PC-3 (cell line): ENCODE measurements at regions not wholly inside any gene's neighbourhood (a gene's known extent, or its start where the extent isn't known, plus 50 kb on each side); places are given as distances from the start of the nearest gene placed in this dataset.

Source experiments
- ATAC-seq: fragments of 200-7000 bp; cut with Tn5 transposase; 2 replicates; pipeline ENCODE4 v1.9.1; 2020; ENCODE audit warnings: mild to moderate bottlenecking, moderate library complexity
- BruUV-seq: library from RNA; stranded (reverse); fragments of 400-500 nt; replicated peaks from 2 replicates; lab custom pipeline; 2021; lab: Mats Ljungman, UMichigan
- CTCF ChIA-PET: fragments of 300-600 bp; sonication (Branson Sonifier 250); formaldehyde crosslinking; loops from one replicate; lab custom pipeline; 2022; ENCODE audit warnings: antibody characterized with exemption; lab: Charles Lee
- POLR2A ChIA-PET: fragments of 300-600 bp; sonication (Branson Sonifier 250); formaldehyde crosslinking; loops from one replicate; lab custom pipeline; 2022; ENCODE audit warnings: antibody characterized with exemption; ENCODE audit not compliant: unreplicated experiment; lab: Charles Lee
- DNase-seq: peaks from one replicate; pipeline ENCODE4 v3.0.0-alpha.2; 2015
- H2AFZ ChIP-seq: fragments of 300-600 bp; sonication (generic); 2 replicates; pipeline ENCODE4 v1.6.0; 2016; ENCODE audit warnings: antibody characterized with exemption, low read length
- H3F3A ChIP-seq: fragments of 300-600 bp; sonication (generic); one replicate; pipeline ENCODE4 v1.6.0; 2017; ENCODE audit warnings: antibody characterized with exemption, low read length, control low read depth, mild to moderate bottlenecking; ENCODE audit not compliant: unreplicated experiment
- H3K27ac ChIP-seq: fragments of 300-600 bp; sonication (generic); 2 replicates; pipeline ENCODE4 v1.5.1; 2016; ENCODE audit warnings: mild to moderate bottlenecking, low read length
- H3K27me3 ChIP-seq: fragments of 300-600 bp; sonication (generic); 2 replicates; pipeline ENCODE4 v1.6.1; 2016; ENCODE audit warnings: low read length, mixed read lengths
- H3K36me3 ChIP-seq: fragments of 300-600 bp; sonication (generic); 2 replicates; pipeline ENCODE4 v1.6.1; 2016; ENCODE audit warnings: low read depth, mixed run types, low read length, mixed read lengths
- H3K4me1 ChIP-seq: fragments of 300-600 bp; sonication (generic); 2 replicates; pipeline ENCODE4 v1.5.1; 2016; ENCODE audit warnings: low read length; ENCODE audit not compliant: insufficient read depth
- H3K4me2 ChIP-seq: fragments of 300-600 bp; sonication (generic); 2 replicates; pipeline ENCODE4 v1.6.0; 2016; ENCODE audit warnings: low read length
- H3K4me3 ChIP-seq: fragments of 300-600 bp; sonication (generic); 2 replicates; pipeline ENCODE4 v1.5.1; 2016; ENCODE audit warnings: mild to moderate bottlenecking, low read length, mixed read lengths
- H3K79me2 ChIP-seq: fragments of 300-600 bp; sonication (generic); 2 replicates; pipeline ENCODE4 v1.6.1; 2017; ENCODE audit warnings: low read length, mixed read lengths
- H3K9ac ChIP-seq: fragments of 300-600 bp; sonication (generic); 2 replicates; pipeline ENCODE4 v1.6.0; 2016; ENCODE audit warnings: mild to moderate bottlenecking, low read length
- H3K9me2 ChIP-seq: fragments of 300-600 bp; sonication (generic); replicated peaks from 2 replicates; pipeline ENCODE4 v1.6.1; 2016; ENCODE audit warnings: mixed run types, low read length, mixed read lengths
- H3K9me3 ChIP-seq: fragments of 300-600 bp; sonication (generic); 2 replicates; pipeline ENCODE4 v1.6.1; 2016; ENCODE audit warnings: low read length, mixed read lengths
- H4K20me1 ChIP-seq: fragments of 300-600 bp; sonication (generic); 2 replicates; pipeline ENCODE4 v1.6.1; 2016; ENCODE audit warnings: low read length, mixed read lengths
- CTCF ChIP-seq: fragments of 300-600 bp; sonication (generic); conservative IDR thresholded peaks from 2 replicates; pipeline ENCODE4 v1.5.1; 2017; ENCODE audit warnings: antibody characterized with exemption, low read depth, mild to moderate bottlenecking, low read length
- EZH2 ChIP-seq: fragments of 300-600 bp; sonication (generic); IDR thresholded peaks from one replicate; pipeline ENCODE4 v1.6.1; 2017; ENCODE audit warnings: antibody characterized with exemption, mild to moderate bottlenecking, low read length; ENCODE audit not compliant: unreplicated experiment
- EZH2phosphoT487 ChIP-seq: fragments of 300-600 bp; sonication (generic); IDR thresholded peaks from 2 replicates; pipeline ENCODE4 v1.6.1; 2018; ENCODE audit warnings: mild to moderate bottlenecking, antibody characterized with exemption, low read length, borderline replicate concordance
- intact Hi-C: fragments of 100-400 bp; cut with micrococcal nuclease; formaldehyde crosslinking; loops from 2 replicates; pipeline ENCODE4 v1.9.0; 2023

- H4K20me1 ChIP-seq, result no peaks in the 10 kb centered on the region
- peaks cover 21% of the 10 kb centered on the region for H3K4me1 ChIP-seq
- H2AFZ ChIP-seq, result no peak overlapping the region
- TF ChIP-seq CTCF (no peak), EZH2phosphoT487 (no peak), EZH2 (no peak)
- no peak overlapping the region for H3K4me2 ChIP-seq
- no peak overlapping the region for H3K9ac ChIP-seq
- ChIA-PET CTCF (no interaction called here), POLR2A (interaction anchor here (0.6 kb wide), 1 partner anchor 1335 kb away, joined by 7 read pairs; no protein-coding TSS in a partner anchor)
- H3K27ac ChIP-seq, result no peak overlapping the region
- H3K9me3 ChIP-seq, result no peaks in the 10 kb centered on the region
- no TSS peak for BruUV-seq
- no peaks in the 10 kb centered on the region for H3F3A ChIP-seq
- intact Hi-C loops, result no loop called here
- H3K27me3 ChIP-seq, result no peaks in the 10 kb centered on the region
- no peak for ATAC-seq
- no peaks in the 10 kb centered on the region for H3K79me2 ChIP-seq
- H3K36me3 ChIP-seq, result no peaks in the 10 kb centered on the region
- H3K9me2 ChIP-seq, result no peaks in the 10 kb centered on the region
- DNase-seq, result no peak
- H3K4me3 ChIP-seq, result no peak overlapping the region
Measured at GRCh38 chr9:107216329-107216728, 66.8 kb upstream of the RAD23B start.

- no peak overlapping the region for H2AFZ ChIP-seq
- H3K36me3 ChIP-seq, result no peaks in the 10 kb centered on the region
- POLR2A ChIA-PET, result no interaction called here
- no peaks in the 10 kb centered on the region for H3K9me2 ChIP-seq
- H3K27me3 ChIP-seq, result no peaks in the 10 kb centered on the region
- DNase-seq (no peak), ATAC-seq (no peak)
- no peaks in the 10 kb centered on the region for H3K79me2 ChIP-seq
- no peak for TF ChIP-seq CTCF
- no peak for TF ChIP-seq EZH2phosphoT487
- no peak for TF ChIP-seq EZH2
- H3K27ac ChIP-seq, result no peak overlapping the region
- H4K20me1 ChIP-seq, result no peaks in the 10 kb centered on the region
- no peak overlapping the region for H3K4me2 ChIP-seq
- H3K9me3 ChIP-seq, result no peaks in the 10 kb centered on the region
- H3K9ac ChIP-seq, result no peak overlapping the region
- no peaks in the 10 kb centered on the region for H3F3A ChIP-seq
- no peak overlapping the region for H3K4me3 ChIP-seq
- CTCF ChIA-PET, result no interaction called here
- intact Hi-C loops, result no loop called here
- peaks cover 10% of the 10 kb centered on the region for H3K4me1 ChIP-seq
- BruUV-seq, result no TSS peak
Measured at GRCh38 chr9:107218829-107219485, 64.1 kb upstream of the RAD23B start.

GRCh38 chr9:107219486-107220077 lies 63.5 kb upstream of the RAD23B start:
- ChIA-PET CTCF (no interaction called here), POLR2A (no interaction called here)
- DNase-seq, result no peak
- H3K4me1 ChIP-seq, result peaks cover 13% of the 10 kb centered on the region
- BruUV-seq, result no TSS peak
- ATAC-seq, result no peak
- no peaks in the 10 kb centered on the region for H3K36me3 ChIP-seq
- H3K27ac ChIP-seq, result no peak overlapping the region
- H3K4me2 ChIP-seq, result no peak overlapping the region
- H3K9me2 ChIP-seq, result no peaks in the 10 kb centered on the region
- intact Hi-C loops, result no loop called here
- no peak overlapping the region for H3K9ac ChIP-seq
- no peaks in the 10 kb centered on the region for H3K27me3 ChIP-seq
- no peak for TF ChIP-seq EZH2phosphoT487
- no peak for TF ChIP-seq CTCF
- TF ChIP-seq EZH2, result no peak
- H3K9me3 ChIP-seq, result no peaks in the 10 kb centered on the region
- no peaks in the 10 kb centered on the region for H4K20me1 ChIP-seq
- no peak overlapping the region for H3K4me3 ChIP-seq
- H3K79me2 ChIP-seq, result no peaks in the 10 kb centered on the region
- H3F3A ChIP-seq, result no peaks in the 10 kb centered on the region
- no peak overlapping the region for H2AFZ ChIP-seq
